GM21423 (cell line): ENCODE measurements at regions not wholly inside any gene's neighbourhood (a gene's known extent, or its start where the extent isn't known, plus 50 kb on each side); places are given as distances from the start of the nearest gene placed in this dataset.

Source experiments
- ATAC-seq: cut with Tn5 transposase; IDR thresholded peaks from one replicate; pipeline ENCODE4 v1.9.1; 2021; ENCODE audit warnings: mild to moderate bottlenecking, moderate library complexity; ENCODE audit not compliant: unreplicated experiment

DNA sequence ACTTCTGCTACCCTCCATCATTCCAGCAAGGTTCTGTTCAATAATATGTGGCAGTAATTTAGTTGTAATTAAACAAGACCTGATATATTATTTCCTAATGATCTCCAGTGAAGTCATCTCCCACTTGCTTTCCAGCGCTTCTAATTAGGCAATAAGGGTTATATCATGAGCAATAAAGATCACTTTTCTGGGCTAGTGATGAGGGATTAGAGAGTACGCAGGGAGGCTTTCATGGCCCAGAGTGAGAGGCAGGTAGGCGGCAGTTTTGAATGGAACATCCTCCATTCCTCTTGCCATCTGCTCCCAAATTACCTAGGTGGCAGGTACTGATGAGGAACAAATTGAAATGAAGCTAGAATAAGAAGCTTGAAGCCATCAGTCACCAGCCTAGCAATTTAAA is 358.1 kb upstream of the SYT4 start:
- no peak for ATAC-seq

GRCh38 chr18:43642727-43643330 is 365.5 kb upstream of the SYT4 start:
- ATAC-seq, result no peak

GRCh38 chr18:43648002-43648401 is 370.7 kb upstream of the SYT4 start:
- ATAC-seq, result no peak

- no peak for ATAC-seq
Measured at GRCh38 chr18:43649649-43650357, 372.5 kb upstream of the SYT4 start.

GRCh38 chr18:43650426-43650825 is 373.1 kb upstream of the SYT4 start:
- no peak for ATAC-seq

- no peak for ATAC-seq
Measured at GRCh38 chr18:43651057-43651456, 373.8 kb upstream of the SYT4 start.

- ATAC-seq, result no peak
Measured at GRCh38 chr18:43656547-43656946, 379.3 kb upstream of the SYT4 start.

DNA sequence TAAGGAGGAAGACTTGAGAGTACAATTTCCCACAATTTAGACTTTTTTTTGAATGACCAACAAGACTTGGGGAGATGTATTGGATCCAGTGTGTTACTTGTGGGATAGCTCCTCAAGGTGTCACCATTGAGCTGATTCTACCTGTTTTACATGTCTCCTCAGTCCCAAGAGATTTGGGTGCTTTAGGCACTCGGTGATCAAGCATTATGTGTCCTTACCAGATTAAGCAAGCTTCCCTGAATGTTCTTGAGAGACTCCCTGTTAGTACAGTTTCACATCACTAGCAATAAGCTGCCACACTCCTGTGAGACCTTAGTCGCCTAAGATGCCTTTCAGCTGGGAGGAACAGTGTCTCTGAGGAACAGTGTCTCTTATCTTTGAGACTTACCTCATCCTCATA is 384.3 kb upstream of the SYT4 start:
- no peak for ATAC-seq

GRCh38 chr18:43662657-43663056 is 385.4 kb upstream of the SYT4 start:
- ATAC-seq, result no peak

GRCh38 chr18:43663159-43663558 is 385.9 kb upstream of the SYT4 start:
- no peak for ATAC-seq

DNA sequence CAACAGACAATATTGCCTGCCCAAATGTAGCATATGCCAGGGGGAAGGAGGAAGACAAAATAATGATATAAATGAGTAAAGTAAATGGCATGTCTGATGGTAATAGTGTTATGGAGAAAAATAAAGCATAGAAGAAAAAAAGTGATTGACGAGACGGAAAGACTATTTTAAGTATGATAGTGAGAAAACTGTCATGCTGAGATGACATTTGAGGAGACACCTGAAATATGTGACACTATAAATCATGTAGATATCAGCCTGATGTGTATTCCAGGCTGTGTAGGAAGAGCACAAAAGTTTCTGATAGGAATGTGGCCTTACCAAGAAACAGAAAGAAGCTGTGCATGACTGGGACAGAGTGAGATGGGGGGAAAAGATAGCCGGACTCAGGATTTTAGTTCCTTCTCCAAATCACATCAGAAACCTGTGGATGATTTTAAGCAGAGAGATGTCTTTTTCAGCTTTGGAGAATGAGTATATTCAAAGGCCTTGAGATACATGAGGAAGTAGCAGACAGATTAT is 387.3 kb upstream of the SYT4 start:
- no peak for ATAC-seq

DNA sequence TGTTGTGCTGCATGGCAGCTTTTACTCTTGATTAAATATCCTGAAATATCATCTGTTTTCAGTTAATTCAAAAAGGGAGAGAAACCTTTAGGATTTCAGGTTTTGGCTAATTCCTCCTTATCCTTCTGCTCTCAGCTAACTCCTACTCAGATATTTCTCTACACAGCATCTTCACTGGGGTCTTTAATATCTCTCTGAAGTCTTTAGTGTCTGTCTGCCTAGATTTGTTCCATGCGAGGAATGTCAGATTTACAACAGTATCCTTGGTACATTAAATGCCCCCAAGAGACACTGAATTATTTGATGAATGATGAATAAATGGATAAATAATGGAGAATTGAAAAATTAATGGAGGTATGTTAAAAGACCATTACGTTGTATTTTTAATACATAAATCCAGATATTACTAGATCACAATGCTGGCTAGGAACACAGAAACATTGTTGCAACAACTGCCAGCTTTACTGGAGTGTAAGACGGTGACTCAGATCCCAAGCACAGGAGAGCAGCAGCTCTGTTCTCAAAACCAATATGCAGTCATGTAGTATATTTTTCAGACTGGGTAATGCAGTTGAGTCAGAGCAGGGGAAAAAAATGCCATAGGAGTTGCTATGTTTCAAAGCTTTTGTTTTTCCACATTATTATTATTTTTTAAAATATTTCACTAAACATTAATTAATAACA is 388.0 kb upstream of the SYT4 start:
- no peak for ATAC-seq

DNA sequence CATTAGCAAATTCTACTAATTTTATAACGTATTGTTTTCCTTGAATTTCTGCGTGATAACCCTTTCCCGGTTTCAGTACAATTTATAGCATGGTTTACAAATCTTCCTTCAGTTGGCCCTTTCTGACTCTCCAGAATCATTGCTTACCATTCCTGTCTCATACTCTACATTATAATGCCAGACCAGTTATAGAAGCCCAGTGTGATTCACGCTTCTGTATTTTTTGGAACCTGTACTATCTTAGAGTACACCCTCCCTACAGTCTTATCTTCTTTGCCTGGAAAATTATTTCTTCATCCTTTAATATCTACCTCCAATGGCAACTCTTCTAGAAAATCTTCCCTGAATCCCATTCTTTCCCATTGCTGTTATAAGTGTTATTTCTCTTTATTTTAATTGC is 391.6 kb upstream of the SYT4 start:
- ATAC-seq, result no peak

DNA sequence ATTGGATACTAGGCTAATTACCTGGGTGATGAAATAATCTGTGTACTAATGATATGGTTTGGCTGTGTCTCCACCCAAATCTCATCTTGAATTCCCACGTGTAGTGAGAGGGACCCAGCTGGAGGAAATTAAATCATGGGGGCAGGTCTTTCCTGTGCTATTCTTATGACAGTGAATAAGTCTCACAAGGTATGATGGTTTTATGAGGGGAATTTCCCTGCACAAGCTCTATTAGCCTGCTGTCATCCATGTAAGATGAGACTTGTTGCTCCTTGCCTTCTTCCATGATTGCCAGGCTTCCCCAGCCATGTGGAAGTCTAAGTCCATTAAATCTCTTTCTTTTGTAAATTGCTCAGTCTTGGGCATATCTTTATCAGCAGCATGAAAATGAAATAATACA is 394.1 kb upstream of the SYT4 start:
- ATAC-seq, result no peak

GRCh38 chr18:43680096-43680495 is 402.8 kb upstream of the SYT4 start:
- no peak for ATAC-seq

GRCh38 chr18:43681661-43682060 is 404.4 kb upstream of the SYT4 start:
- ATAC-seq, result no peak

DNA sequence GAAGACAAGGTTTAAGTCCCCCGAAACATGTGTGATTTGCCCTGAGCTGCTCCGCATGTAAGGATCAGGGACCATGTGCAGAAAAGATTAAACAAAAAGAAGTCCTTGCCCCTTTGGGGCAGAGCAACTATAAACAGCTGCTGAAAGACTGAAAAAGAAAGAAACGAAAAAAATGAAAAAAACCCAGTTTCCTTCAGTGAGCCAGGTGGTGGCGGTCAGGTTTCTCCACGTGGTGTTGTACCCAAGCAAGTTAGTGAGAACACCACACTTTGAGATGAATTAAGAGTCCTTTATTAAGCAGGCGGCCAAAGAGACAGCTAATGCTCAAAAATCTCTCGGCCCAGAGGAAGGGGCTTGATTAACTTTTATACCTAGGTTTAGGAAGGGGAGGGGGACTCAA is 404.9 kb upstream of the SYT4 start:
- no peak for ATAC-seq

GRCh38 chr18:43686709-43687108 is 409.4 kb upstream of the SYT4 start:
- no peak for ATAC-seq

- no peak for ATAC-seq
Measured at GRCh38 chr18:43692099-43692690, 414.9 kb upstream of the SYT4 start.

- ATAC-seq, result no peak
Measured at GRCh38 chr18:43702399-43702798, 425.1 kb upstream of the SYT4 start.

DNA sequence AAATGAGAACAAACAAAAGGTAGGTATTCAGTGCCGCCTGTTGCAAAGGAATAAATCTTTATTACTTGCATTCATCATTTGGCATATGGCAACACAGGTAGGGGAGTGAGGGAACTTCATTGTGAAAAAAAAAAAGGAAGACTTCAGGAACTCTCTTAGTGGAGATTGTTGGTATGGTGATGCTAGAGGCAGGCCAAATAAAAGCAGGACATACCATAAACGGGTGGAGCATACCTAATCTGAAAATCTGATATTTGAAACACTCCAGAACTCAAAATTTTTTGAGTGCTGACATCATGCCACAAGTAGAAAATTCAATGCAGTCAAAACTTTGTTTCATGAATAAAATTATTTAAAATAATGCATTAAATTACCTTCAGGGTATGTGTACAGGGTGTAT is 425.8 kb upstream of the SYT4 start:
- ATAC-seq, result no peak

DNA sequence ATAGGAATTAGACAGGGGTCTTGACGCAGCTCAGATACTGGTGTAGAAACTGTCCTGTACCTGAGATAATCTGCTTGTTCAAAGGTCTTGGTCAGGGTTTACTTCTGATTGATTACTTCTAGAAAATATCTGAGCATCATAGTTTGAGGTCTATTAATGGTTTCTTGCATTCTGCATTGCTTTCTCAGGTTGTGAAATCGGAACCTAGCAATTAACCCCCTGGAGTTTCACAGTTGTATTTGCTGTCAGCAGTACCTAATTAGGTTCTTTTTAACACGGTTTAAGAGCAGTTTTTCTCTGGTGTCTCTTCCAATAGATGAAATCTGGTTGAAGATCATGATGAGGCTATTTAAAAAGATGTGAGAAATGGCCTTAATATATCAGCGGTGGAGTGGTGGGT is 428.6 kb upstream of the SYT4 start:
- ATAC-seq, result no peak
